ENCODE measurements at regions not wholly inside any gene's neighbourhood (a gene's known extent, or its start where the extent isn't known, plus 50 kb on each side); places are given as distances from the start of the nearest gene placed in this dataset.

GRCh38 chr11:31872076-31872443 lies 60.9 kb upstream of the PAX6 start:
- TF ChIP-seq CTCF (IDR thresholded peaks at IDR 0.05) (no peak), POLR2A (IDR thresholded peaks at IDR 0.05) (no peak)

Data from Peyer's patch (tissue), 4 donors.